GM23338 (cell line): ENCODE measurements at regions not wholly inside any gene's neighbourhood (a gene's known extent, or its start where the extent isn't known, plus 50 kb on each side); places are given as distances from the start of the nearest gene placed in this dataset.

Experiments used
- ATAC-seq: fragments of 200-7000 bp; cut with Tn5 transposase; 3 replicates; pipeline ENCODE4 v1.9.1; 2020
- DNase-seq: peaks from one replicate; pipeline ENCODE4 v3.0.0-alpha.2; 2015; ENCODE audit warnings: low spot score
- H2AFZ ChIP-seq: fragments of 200-600 bp; sonication (generic); 2 replicates; pipeline ENCODE4 v1.8.0; 2016; ENCODE audit warnings: antibody characterized with exemption, mild to moderate bottlenecking, moderate library complexity
- H3F3A ChIP-seq: fragments of 200-600 bp; sonication (generic); replicated peaks from 2 replicates; pipeline ENCODE4 v1.8.0; 2017; ENCODE audit warnings: antibody characterized with exemption, mixed run types, low read depth
- H3K27ac ChIP-seq: fragments of 200-600 bp; sonication (generic); 2 replicates; pipeline ENCODE4 v1.6.1; 2016; ENCODE audit warnings: low read depth
- H3K27me3 ChIP-seq: fragments of 200-600 bp; sonication (generic); 2 replicates; pipeline ENCODE4 v1.8.0; 2016; ENCODE audit warnings: mild to moderate bottlenecking, mixed run types, moderate library complexity; ENCODE audit not compliant: insufficient read depth
- H3K36me3 ChIP-seq: fragments of 200-600 bp; sonication (generic); 2 replicates; pipeline ENCODE4 v1.8.0; 2016; ENCODE audit warnings: mild to moderate bottlenecking; ENCODE audit not compliant: insufficient read depth
- H3K4me1 ChIP-seq: fragments of 200-600 bp; sonication (generic); 2 replicates; pipeline ENCODE4 v1.8.0; 2016; ENCODE audit warnings: mild to moderate bottlenecking, moderate library complexity; ENCODE audit not compliant: insufficient read depth
- H3K4me2 ChIP-seq: fragments of 200-600 bp; sonication (generic); 2 replicates; pipeline ENCODE4 v1.7.1; 2017; ENCODE audit warnings: mixed run types
- H3K4me3 ChIP-seq: fragments of 200-600 bp; sonication (generic); 2 replicates; pipeline ENCODE4 v1.6.1; 2016; ENCODE audit warnings: mixed run types
- H3K79me2 ChIP-seq: fragments of 200-600 bp; sonication (generic); replicated peaks from 2 replicates; pipeline ENCODE4 v1.8.0; 2017; ENCODE audit warnings: mild to moderate bottlenecking; ENCODE audit not compliant: insufficient read depth
- H3K9me2 ChIP-seq: fragments of 200-600 bp; sonication (generic); 2 replicates; pipeline ENCODE4 v1.8.0; 2017; ENCODE audit not compliant: insufficient read depth
- H4K20me1 ChIP-seq: fragments of 200-600 bp; sonication (generic); replicated peaks from 2 replicates; pipeline ENCODE4 v1.8.0; 2017; ENCODE audit warnings: mild to moderate bottlenecking; ENCODE audit not compliant: insufficient read depth
- H3K27ac Mint-ChIP-seq: 2 replicates; pipeline ENCODE4 v1.8.0; 2020; ENCODE audit warnings: inconsistent platforms, mild to moderate bottlenecking, moderate library complexity, mixed read lengths
- H3K27me3 Mint-ChIP-seq: 3 replicates; pipeline ENCODE4 v1.8.0; 2022; ENCODE audit warnings: low read depth, mild to moderate bottlenecking, moderate library complexity, mixed read lengths, inconsistent platforms; ENCODE audit not compliant: insufficient read depth, poor library complexity
- H3K36me3 Mint-ChIP-seq: 3 replicates; pipeline ENCODE4 v1.8.0; 2021; ENCODE audit warnings: low read depth, mild to moderate bottlenecking, inconsistent platforms, moderate library complexity, mixed read lengths
- H3K4me1 Mint-ChIP-seq: 3 replicates; pipeline ENCODE4 v1.8.0; 2020; ENCODE audit warnings: mild to moderate bottlenecking, inconsistent platforms, mixed read lengths
- H3K4me3 Mint-ChIP-seq: 3 replicates; pipeline ENCODE4 v1.8.0; 2021; ENCODE audit warnings: moderate library complexity, mild to moderate bottlenecking, inconsistent platforms, mixed read lengths
- H3K9me3 Mint-ChIP-seq: 3 replicates; pipeline ENCODE4 v1.8.0; 2020; ENCODE audit warnings: moderate library complexity, mild to moderate bottlenecking, inconsistent platforms, mixed read lengths
- CREB1 ChIP-seq: fragments of 250-450 bp; sonication (Bioruptor Pico); IDR thresholded peaks from 2 replicates; pipeline ENCODE4 v1.5.0; 2020; ENCODE audit warnings: low read depth, mild to moderate bottlenecking, moderate library complexity
- CTCF ChIP-seq, 2 experiments: fragments of 200-600 bp in 1 of 2; sonication (generic) in 1 of 2; conservative IDR thresholded peaks; 2 replicates each; pipeline versions ENCODE4 v1.5.1 to v1.6.1; 2016 to 2017; ENCODE audit warnings: antibody characterized with exemption in 2 of 2, low read depth in 2 of 2, mild to moderate bottlenecking in 2 of 2, moderate library complexity in 1 of 2
- EZH2 ChIP-seq: fragments of 200-600 bp; sonication (generic); IDR thresholded peaks from one replicate; pipeline ENCODE4 v1.8.0; 2017; ENCODE audit warnings: antibody characterized with exemption, mild to moderate bottlenecking, low read depth; ENCODE audit not compliant: unreplicated experiment
- EZH2phosphoT487 ChIP-seq: fragments of 200-600 bp; sonication (generic); IDR thresholded peaks from one replicate; pipeline ENCODE4 v1.8.1; 2018; ENCODE audit warnings: antibody characterized with exemption; ENCODE audit not compliant: unreplicated experiment
- JUNB ChIP-seq: IDR thresholded peaks from one replicate; pipeline ENCODE4 v1.6.1; 2016; ENCODE audit warnings: antibody characterized with exemption; ENCODE audit not compliant: unreplicated experiment
- NANOG ChIP-seq: IDR thresholded peaks from 2 replicates; pipeline ENCODE4 v1.6.1; 2016; ENCODE audit warnings: antibody characterized with exemption, borderline replicate concordance
- POLR2AphosphoS5 ChIP-seq: IDR thresholded peaks from 2 replicates; pipeline ENCODE4 v1.6.1; 2016; ENCODE audit warnings: antibody characterized with exemption, low read depth
- STAT1 ChIP-seq: IDR thresholded peaks from one replicate; pipeline ENCODE4 v1.6.1; 2016; ENCODE audit warnings: antibody characterized with exemption; ENCODE audit not compliant: unreplicated experiment
- ZNF114 ChIP-seq: fragments of 250-450 bp; sonication (Bioruptor Pico); IDR thresholded peaks from 2 replicates; pipeline ENCODE4 v1.5.0; 2020; ENCODE audit warnings: mild to moderate bottlenecking, moderate library complexity
- ZNF331 ChIP-seq: fragments of 250-450 bp; sonication (Bioruptor Pico); IDR thresholded peaks from 2 replicates; pipeline ENCODE4 v1.5.0; 2020; ENCODE audit warnings: low read depth, mild to moderate bottlenecking, moderate library complexity
- TF ChIP-seq, protein P1 (sequence below): IDR thresholded peaks from 2 replicates; pipeline ENCODE4 v1.6.1; 2016; ENCODE audit warnings: antibody characterized with exemption
- TF ChIP-seq, protein P2 (sequence below): IDR thresholded peaks from one replicate; pipeline ENCODE4 v1.6.1; 2018; ENCODE audit warnings: antibody characterized with exemption; ENCODE audit not compliant: unreplicated experiment
- TF ChIP-seq, protein P3 (sequence below): fragments of 250-450 bp; sonication (Bioruptor Pico); IDR thresholded peaks from 2 replicates; pipeline ENCODE4 v1.5.0; 2020; ENCODE audit warnings: mild to moderate bottlenecking, moderate library complexity

GRCh38 chr14:89708982-89709625, 245.4 kb downstream of the EFCAB11 start:
- no peaks in the 10 kb centered on the region for H4K20me1 ChIP-seq
- ATAC-seq = no peak
- no peaks in the 10 kb centered on the region for H3K79me2 ChIP-seq
- peak overlapping the region; percentile 56; the same call in 1 of the 2 replicates for H2AFZ ChIP-seq
- no peak overlapping the region for H3K4me3 Mint-ChIP-seq
- no peak overlapping the region for H3K4me3 ChIP-seq
- peaks cover 20% of the 10 kb centered on the region for H3K36me3 Mint-ChIP-seq
- H3K9me2 ChIP-seq = peaks cover 25% of the 10 kb centered on the region
- no peaks in the 10 kb centered on the region for H3K4me1 ChIP-seq
- DNase-seq = no peak
- no peak overlapping the region for H3K27ac Mint-ChIP-seq
- no peaks in the 10 kb centered on the region; the same call in 1 of the 2 replicates for H3K36me3 ChIP-seq
- no peaks in the 10 kb centered on the region for H3K4me1 Mint-ChIP-seq
- H3K4me2 ChIP-seq = no peak overlapping the region
- no peak overlapping the region for H3K27ac ChIP-seq
- no peaks in the 10 kb centered on the region for H3F3A ChIP-seq
- peaks cover 32% of the 10 kb centered on the region for H3K9me3 Mint-ChIP-seq
- TF ChIP-seq, protein P1, sequence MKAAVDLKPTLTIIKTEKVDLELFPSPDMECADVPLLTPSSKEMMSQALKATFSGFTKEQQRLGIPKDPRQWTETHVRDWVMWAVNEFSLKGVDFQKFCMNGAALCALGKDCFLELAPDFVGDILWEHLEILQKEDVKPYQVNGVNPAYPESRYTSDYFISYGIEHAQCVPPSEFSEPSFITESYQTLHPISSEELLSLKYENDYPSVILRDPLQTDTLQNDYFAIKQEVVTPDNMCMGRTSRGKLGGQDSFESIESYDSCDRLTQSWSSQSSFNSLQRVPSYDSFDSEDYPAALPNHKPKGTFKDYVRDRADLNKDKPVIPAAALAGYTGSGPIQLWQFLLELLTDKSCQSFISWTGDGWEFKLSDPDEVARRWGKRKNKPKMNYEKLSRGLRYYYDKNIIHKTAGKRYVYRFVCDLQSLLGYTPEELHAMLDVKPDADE = no peak
- no peak for TF ChIP-seq CREB1 (CRISPR knock-in tag)
- TF ChIP-seq ZNF114 (CRISPR knock-in tag) = no peak
- no peak for TF ChIP-seq CTCF (conservative IDR thresholded peaks at IDR 0.05; ENCODE audit: low read depth in 2 of 2)
- TF ChIP-seq NANOG = no peak
- no peak for TF ChIP-seq JUNB
- TF ChIP-seq, protein P2, sequence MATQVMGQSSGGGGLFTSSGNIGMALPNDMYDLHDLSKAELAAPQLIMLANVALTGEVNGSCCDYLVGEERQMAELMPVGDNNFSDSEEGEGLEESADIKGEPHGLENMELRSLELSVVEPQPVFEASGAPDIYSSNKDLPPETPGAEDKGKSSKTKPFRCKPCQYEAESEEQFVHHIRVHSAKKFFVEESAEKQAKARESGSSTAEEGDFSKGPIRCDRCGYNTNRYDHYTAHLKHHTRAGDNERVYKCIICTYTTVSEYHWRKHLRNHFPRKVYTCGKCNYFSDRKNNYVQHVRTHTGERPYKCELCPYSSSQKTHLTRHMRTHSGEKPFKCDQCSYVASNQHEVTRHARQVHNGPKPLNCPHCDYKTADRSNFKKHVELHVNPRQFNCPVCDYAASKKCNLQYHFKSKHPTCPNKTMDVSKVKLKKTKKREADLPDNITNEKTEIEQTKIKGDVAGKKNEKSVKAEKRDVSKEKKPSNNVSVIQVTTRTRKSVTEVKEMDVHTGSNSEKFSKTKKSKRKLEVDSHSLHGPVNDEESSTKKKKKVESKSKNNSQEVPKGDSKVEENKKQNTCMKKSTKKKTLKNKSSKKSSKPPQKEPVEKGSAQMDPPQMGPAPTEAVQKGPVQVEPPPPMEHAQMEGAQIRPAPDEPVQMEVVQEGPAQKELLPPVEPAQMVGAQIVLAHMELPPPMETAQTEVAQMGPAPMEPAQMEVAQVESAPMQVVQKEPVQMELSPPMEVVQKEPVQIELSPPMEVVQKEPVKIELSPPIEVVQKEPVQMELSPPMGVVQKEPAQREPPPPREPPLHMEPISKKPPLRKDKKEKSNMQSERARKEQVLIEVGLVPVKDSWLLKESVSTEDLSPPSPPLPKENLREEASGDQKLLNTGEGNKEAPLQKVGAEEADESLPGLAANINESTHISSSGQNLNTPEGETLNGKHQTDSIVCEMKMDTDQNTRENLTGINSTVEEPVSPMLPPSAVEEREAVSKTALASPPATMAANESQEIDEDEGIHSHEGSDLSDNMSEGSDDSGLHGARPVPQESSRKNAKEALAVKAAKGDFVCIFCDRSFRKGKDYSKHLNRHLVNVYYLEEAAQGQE = no peak
- no peak for TF ChIP-seq ZNF331 (CRISPR knock-in tag)
- TF ChIP-seq, protein P3, sequence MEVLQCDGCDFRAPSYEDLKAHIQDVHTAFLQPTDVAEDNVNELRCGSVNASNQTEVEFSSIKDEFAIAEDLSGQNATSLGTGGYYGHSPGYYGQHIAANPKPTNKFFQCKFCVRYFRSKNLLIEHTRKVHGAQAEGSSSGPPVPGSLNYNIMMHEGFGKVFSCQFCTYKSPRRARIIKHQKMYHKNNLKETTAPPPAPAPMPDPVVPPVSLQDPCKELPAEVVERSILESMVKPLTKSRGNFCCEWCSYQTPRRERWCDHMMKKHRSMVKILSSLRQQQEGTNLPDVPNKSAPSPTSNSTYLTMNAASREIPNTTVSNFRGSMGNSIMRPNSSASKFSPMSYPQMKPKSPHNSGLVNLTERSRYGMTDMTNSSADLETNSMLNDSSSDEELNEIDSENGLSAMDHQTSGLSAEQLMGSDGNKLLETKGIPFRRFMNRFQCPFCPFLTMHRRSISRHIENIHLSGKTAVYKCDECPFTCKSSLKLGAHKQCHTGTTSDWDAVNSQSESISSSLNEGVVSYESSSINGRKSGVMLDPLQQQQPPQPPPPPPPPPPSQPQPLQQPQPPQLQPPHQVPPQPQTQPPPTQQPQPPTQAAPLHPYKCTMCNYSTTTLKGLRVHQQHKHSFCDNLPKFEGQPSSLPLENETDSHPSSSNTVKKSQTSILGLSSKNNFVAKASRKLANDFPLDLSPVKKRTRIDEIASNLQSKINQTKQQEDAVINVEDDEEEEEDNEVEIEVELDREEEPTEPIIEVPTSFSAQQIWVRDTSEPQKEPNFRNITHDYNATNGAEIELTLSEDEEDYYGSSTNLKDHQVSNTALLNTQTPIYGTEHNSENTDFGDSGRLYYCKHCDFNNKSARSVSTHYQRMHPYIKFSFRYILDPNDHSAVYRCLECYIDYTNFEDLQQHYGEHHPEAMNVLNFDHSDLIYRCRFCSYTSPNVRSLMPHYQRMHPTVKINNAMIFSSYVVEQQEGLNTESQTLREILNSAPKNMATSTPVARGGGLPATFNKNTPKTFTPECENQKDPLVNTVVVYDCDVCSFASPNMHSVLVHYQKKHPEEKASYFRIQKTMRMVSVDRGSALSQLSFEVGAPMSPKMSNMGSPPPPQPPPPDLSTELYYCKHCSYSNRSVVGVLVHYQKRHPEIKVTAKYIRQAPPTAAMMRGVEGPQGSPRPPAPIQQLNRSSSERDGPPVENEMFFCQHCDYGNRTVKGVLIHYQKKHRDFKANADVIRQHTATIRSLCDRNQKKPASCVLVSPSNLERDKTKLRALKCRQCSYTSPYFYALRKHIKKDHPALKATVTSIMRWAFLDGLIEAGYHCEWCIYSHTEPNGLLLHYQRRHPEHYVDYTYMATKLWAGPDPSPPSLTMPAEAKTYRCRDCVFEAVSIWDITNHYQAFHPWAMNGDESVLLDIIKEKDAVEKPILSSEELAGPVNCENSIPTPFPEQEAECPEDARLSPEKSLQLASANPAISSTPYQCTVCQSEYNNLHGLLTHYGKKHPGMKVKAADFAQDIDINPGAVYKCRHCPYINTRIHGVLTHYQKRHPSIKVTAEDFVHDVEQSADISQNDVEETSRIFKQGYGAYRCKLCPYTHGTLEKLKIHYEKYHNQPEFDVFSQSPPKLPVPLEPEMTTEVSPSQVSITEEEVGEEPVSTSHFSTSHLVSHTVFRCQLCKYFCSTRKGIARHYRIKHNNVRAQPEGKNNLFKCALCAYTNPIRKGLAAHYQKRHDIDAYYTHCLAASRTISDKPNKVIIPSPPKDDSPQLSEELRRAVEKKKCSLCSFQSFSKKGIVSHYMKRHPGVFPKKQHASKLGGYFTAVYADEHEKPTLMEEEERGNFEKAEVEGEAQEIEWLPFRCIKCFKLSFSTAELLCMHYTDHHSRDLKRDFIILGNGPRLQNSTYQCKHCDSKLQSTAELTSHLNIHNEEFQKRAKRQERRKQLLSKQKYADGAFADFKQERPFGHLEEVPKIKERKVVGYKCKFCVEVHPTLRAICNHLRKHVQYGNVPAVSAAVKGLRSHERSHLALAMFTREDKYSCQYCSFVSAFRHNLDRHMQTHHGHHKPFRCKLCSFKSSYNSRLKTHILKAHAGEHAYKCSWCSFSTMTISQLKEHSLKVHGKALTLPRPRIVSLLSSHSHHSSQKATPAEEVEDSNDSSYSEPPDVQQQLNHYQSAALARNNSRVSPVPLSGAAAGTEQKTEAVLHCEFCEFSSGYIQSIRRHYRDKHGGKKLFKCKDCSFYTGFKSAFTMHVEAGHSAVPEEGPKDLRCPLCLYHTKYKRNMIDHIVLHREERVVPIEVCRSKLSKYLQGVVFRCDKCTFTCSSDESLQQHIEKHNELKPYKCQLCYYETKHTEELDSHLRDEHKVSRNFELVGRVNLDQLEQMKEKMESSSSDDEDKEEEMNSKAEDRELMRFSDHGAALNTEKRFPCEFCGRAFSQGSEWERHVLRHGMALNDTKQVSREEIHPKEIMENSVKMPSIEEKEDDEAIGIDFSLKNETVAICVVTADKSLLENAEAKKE (CRISPR knock-in tag) = no peak
- TF ChIP-seq POLR2AphosphoS5 = no peak
- TF ChIP-seq EZH2phosphoT487 = no peak
- TF ChIP-seq EZH2 = no peak
- TF ChIP-seq STAT1 = no peak
- H3K27me3 Mint-ChIP-seq = peaks cover 4% of the 10 kb centered on the region
- H3K27me3 ChIP-seq = no peaks in the 10 kb centered on the region
